Mucosa of descending colon (tissue), 3 donors: ENCODE measurements at regions not wholly inside any gene's neighbourhood (a gene's known extent, or its start where the extent isn't known, plus 50 kb on each side); places are given as distances from the start of the nearest gene placed in this dataset.
A peak's percentile ranks its signal among the peaks of the same experiment; 100 is the strongest.

Source experiments
- ATAC-seq: fragments of 200-7000 bp; cut with Tn5 transposase; one replicate; pipeline ENCODE4 v1.9.1; 2020; ENCODE audit warnings: mild to moderate bottlenecking, moderate library complexity
- DNase-seq, 3 donors: peaks; one replicate each; pipeline ENCODE4 v3.0.0-alpha.2; 2020
- H3K36me3 ChIP-seq: fragments of 200-600 bp; one replicate; pipeline ENCODE4 v1.8.0; 2021; ENCODE audit warnings: low read depth, mild to moderate bottlenecking
- H3K4me1 ChIP-seq: fragments of 200-600 bp; one replicate; pipeline ENCODE4 v1.8.0; 2021; ENCODE audit warnings: low read depth, mild to moderate bottlenecking
- H3K4me3 ChIP-seq: fragments of 200-600 bp; one replicate; pipeline ENCODE4 v1.8.0; 2021; ENCODE audit warnings: mild to moderate bottlenecking
- H3K9me3 ChIP-seq: fragments of 200-600 bp; one replicate; pipeline ENCODE4 v1.8.0; 2021; ENCODE audit warnings: mild to moderate bottlenecking
- CTCF ChIP-seq: fragments of 200-600 bp; IDR thresholded peaks from one replicate; pipeline ENCODE4 v1.8.0; 2022; ENCODE audit warnings: antibody characterized with exemption, mild to moderate bottlenecking
- intact Hi-C, 2 donors: fragments of 100-400 bp; cut with DNase I in 1 of 2; cut with micrococcal nuclease in 1 of 2; formaldehyde crosslinking; loops; one replicate each; pipeline versions ENCODE4 v1.11.0 to v1.11.1; 2022; cut with DNase I, micrococcal nuclease
- donor health status: DM: no; HTN: no; CAD: no; lungs with moderate emphysema.
- donor health status: DM: no; HTN: no; CAD: no.
- donor health status: DM: no; HTN: yes; CAD: no.

GRCh38 chr1:116851846-116852245 is 57.9 kb upstream of the PTGFRN start:
- no peak for TF ChIP-seq CTCF
- DNase-seq (no peak), ATAC-seq (no peak)
- H3K4me3 ChIP-seq = no peak overlapping the region
- peaks cover 31% of the 10 kb centered on the region for H3K4me1 ChIP-seq
- intact Hi-C loops = no loop called here
- H3K36me3 ChIP-seq = no peaks in the 10 kb centered on the region
- no peaks in the 10 kb centered on the region for H3K9me3 ChIP-seq

- H3K9me3 ChIP-seq = no peaks in the 10 kb centered on the region
- H3K4me3 ChIP-seq = no peak overlapping the region
- no peak for TF ChIP-seq CTCF
- DNase-seq (no peak), ATAC-seq (no peak)
- intact Hi-C loops = no loop called here
- H3K4me1 ChIP-seq = peaks cover 31% of the 10 kb centered on the region
- H3K36me3 ChIP-seq = no peaks in the 10 kb centered on the region
These were observed 57.3 kb upstream of the PTGFRN start for GRCh38 chr1:116852367-116852766.

- no peaks in the 10 kb centered on the region for H3K9me3 ChIP-seq
- no peak overlapping the region for H3K4me3 ChIP-seq
- intact Hi-C loops = no loop called here
- no peak for DNase-seq
- peaks cover 31% of the 10 kb centered on the region for H3K4me1 ChIP-seq
- ATAC-seq = no peak
- H3K36me3 ChIP-seq = no peaks in the 10 kb centered on the region
- TF ChIP-seq CTCF = no peak
These were observed 56.8 kb upstream of the PTGFRN start for GRCh38 chr1:116852910-116853309.

- ATAC-seq (peak; percentile 98), DNase-seq (peak in 1 of 3 donors; percentile 64)
- Histone ChIP-seq H3K4me1 (peaks cover 31% of the 10 kb centered on the region), H3K9me3 (no peaks in the 10 kb centered on the region), H3K36me3 (no peaks in the 10 kb centered on the region), H3K4me3 (no peak overlapping the region)
- intact Hi-C loops = no loop called here
- no peak for TF ChIP-seq CTCF
These were observed 55.9 kb upstream of the PTGFRN start for GRCh38 chr1:116853680-116854402.

- no peak for ATAC-seq
- Histone ChIP-seq H3K4me1 (peaks cover 31% of the 10 kb centered on the region), H3K36me3 (no peaks in the 10 kb centered on the region), H3K9me3 (no peaks in the 10 kb centered on the region), H3K4me3 (no peak overlapping the region)
- intact Hi-C loops = no loop called here
- TF ChIP-seq CTCF = no peak
- DNase-seq = no peak
These were observed 55.4 kb upstream of the PTGFRN start for GRCh38 chr1:116854403-116854690.

- peaks cover 31% of the 10 kb centered on the region for H3K4me1 ChIP-seq
- ATAC-seq = peak; percentile 2
- TF ChIP-seq CTCF = no peak
- H3K9me3 ChIP-seq = no peaks in the 10 kb centered on the region
- no peaks in the 10 kb centered on the region for H3K36me3 ChIP-seq
- intact Hi-C loops = no loop called here
- no peak for DNase-seq
- no peak overlapping the region for H3K4me3 ChIP-seq
These were observed 55.0 kb upstream of the PTGFRN start for GRCh38 chr1:116854716-116855115.
